H7 (cell line): ENCODE measurements at regions not wholly inside any gene's neighbourhood (a gene's known extent, or its start where the extent isn't known, plus 50 kb on each side); places are given as distances from the start of the nearest gene placed in this dataset.

ENCODE experiments used
- DNase-seq: peaks from one replicate; pipeline ENCODE4 v3.0.0; 2012
- H3K27me3 ChIP-seq: 2 replicates; pipeline ENCODE4 v1.6.0; 2011; ENCODE audit warnings: mild to moderate bottlenecking, low read length; ENCODE audit not compliant: control insufficient read depth, insufficient read depth
- H3K36me3 ChIP-seq: replicated peaks from 2 replicates; pipeline ENCODE4 v1.5.1; 2011; ENCODE audit warnings: low read length; ENCODE audit not compliant: control insufficient read depth, insufficient read depth
- H3K4me3 ChIP-seq: 2 replicates; pipeline ENCODE4 v1.5.1; 2011; ENCODE audit warnings: low read depth, mild to moderate bottlenecking, control low read depth, low read length, moderate library complexity; ENCODE audit not compliant: insufficient read depth

DNA sequence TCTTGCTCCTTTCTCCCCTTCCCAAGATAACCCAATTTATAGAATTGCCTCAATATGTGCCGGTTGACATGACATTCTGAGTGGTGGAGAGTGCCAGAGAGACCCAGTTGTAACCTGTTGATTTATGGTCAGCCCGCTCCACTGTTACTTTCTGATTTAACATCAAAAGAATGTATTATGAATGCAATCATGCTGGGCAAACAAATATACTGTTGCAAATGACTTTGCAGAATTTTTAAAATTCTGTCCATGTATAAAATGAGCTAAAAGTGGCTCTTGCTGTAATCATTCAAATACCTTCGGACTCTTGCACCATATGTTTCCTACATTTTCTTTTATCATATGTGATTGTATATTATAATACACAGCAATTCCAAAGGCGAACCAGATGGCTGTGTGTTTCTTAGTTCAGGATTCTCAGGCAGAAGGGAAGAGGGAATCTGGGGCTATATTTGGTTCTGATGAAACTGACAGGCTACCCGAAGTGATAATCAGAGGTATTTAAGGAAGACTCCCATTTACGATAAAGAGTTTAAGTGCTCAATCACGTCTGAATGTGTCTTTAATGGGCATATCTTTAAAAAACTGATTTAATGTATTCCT is 131.7 kb downstream of the CLCN4 start:
- no peaks in the 10 kb centered on the region for H3K36me3 ChIP-seq
- H3K4me3 ChIP-seq: no peak overlapping the region
- no peak for DNase-seq
- no peaks in the 10 kb centered on the region for H3K27me3 ChIP-seq

DNA sequence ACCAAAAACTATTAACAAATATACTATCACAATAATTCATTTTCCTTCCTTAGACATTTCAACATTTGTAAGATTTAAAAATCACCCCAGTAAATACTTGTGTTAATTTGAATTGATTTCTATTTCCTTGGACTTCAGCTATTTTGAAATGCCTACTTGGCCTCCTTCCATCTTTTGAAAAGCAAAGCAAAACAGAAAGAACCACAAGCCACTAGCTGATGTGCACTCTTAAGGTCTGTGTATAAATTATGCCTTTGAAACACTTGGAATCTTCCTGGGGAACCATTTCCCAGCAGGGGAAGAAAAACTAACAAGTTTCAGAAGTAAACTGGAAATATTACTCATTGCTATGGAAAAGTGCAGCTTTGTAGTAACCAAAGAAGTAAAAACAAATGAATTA is 139.8 kb downstream of the CLCN4 start:
- Histone ChIP-seq H3K4me3 (no peak overlapping the region), H3K27me3 (no peaks in the 10 kb centered on the region), H3K36me3 (no peaks in the 10 kb centered on the region)
- DNase-seq: no peak

DNA sequence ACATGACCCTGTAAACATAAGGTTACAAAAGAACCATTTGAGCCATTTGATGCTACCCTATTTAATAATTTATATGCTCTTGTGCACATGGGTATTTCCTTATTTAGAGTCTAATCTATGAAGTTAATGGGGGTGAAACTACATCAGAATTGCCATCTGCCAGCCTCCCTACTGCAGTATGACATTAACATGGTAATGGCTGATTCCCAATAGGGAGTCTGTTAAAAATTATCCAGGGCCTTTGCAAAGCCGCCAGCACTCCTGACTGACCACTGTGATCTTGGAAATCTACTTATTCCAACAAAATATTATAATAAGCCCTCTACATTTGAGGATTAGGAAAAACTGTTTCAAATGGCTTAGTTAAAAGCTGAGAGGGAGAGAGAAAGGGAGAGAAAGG is 153.7 kb downstream of the CLCN4 start:
- Histone ChIP-seq H3K27me3 (peaks cover 12% of the 10 kb centered on the region; the same call in 1 of the 2 replicates), H3K36me3 (no peaks in the 10 kb centered on the region), H3K4me3 (no peak overlapping the region)
- DNase-seq: peak; percentile 15

DNA sequence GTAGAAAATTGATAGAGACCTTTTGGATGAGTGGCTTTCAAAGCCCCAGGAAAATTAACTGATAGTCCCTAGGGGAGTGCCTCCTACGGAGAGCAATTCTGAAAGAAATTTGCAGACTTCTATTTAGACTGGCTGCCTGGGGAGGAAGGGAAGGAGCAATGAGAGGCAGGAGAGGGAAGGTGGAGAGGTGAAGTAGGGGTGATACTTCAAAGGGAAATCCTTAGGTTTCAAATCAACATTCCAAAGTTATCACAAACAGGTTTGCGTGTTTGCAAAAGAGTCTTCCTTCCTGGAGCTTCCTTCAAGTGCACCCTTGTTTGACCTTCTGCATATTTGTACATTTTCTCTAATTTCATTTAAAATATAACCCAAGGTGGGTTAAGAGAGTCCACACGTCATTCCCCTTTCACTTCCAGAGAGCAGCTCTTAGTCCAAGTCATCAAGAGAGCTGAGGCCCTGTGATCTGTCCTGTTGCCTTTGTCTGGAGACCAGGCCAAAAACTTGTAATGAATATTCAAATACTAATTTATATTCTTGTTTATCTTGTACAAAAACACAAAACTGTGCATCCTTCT is 157.8 kb downstream of the CLCN4 start:
- no peak for DNase-seq
- H3K36me3 ChIP-seq: no peaks in the 10 kb centered on the region
- H3K27me3 ChIP-seq: peaks cover 9% of the 10 kb centered on the region; the same call in 1 of the 2 replicates
- H3K4me3 ChIP-seq: no peak overlapping the region

DNA sequence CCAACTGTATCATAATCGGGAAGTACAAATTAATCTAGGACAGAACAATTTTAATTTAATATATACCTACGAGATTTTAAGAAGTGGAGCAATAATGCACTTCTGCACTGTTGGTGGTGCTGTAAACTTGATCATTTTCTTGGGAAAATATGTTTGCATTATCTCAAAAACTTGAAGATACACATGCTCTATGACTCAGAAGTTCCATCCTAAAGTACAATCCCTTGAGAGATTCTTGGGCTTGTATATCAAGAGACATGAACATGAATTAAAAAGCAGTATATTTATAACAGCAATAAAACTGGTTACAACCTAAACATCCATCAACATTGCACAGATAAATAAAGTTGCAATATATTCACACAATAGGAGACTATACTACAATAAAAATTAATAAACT is 168.8 kb downstream of the CLCN4 start:
- no peak overlapping the region for H3K4me3 ChIP-seq
- no peak for DNase-seq
- no peaks in the 10 kb centered on the region for H3K27me3 ChIP-seq
- no peaks in the 10 kb centered on the region for H3K36me3 ChIP-seq

DNA sequence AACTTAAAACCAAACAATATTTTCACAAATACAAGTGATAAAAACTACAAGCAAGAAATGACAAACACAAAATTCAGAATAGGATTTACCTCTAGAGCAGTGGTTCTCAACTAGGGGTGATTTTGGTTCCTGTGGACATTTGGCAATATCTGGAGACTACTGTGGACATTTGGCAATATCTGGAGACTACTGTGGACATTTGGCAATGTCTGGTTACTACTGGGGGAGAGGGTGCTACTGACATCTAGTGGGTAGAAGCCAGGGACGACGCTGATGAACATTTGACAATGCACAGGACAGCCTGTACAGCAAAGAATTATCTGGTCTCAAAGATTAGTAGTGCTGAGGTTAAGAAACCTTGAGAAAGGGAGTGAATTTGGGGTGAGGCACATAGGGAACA is 169.8 kb downstream of the CLCN4 start:
- DNase-seq: no peak

DNA sequence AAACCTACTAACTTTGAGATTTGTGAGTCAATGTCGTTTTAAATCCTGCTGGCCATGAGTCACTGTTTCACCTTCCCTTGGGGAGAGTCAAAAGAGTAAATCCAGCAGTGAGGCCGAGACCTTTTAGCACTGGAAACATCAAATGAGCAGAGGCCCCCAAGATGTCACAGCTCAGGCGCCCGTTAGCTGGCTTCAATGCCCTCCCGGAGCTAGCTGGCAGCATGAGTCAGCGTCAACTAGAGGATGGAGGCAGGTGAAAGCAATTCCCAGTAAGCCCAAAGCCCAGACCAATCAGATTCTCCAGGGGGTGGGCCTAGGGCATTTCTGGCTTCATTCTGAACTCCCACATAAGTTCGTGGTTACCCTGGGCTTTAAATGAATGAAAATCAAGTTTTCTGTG is 170.9 kb downstream of the CLCN4 start:
- Histone ChIP-seq H3K36me3 (no peaks in the 10 kb centered on the region), H3K27me3 (no peaks in the 10 kb centered on the region), H3K4me3 (no peak overlapping the region)
- DNase-seq: peak; percentile 46

More for the DNA sequence above, 169.8 kb downstream of the CLCN4 start:
- no peaks in the 10 kb centered on the region for H3K36me3 ChIP-seq
- H3K27me3 ChIP-seq: no peaks in the 10 kb centered on the region
- H3K4me3 ChIP-seq: no peak overlapping the region

DNA sequence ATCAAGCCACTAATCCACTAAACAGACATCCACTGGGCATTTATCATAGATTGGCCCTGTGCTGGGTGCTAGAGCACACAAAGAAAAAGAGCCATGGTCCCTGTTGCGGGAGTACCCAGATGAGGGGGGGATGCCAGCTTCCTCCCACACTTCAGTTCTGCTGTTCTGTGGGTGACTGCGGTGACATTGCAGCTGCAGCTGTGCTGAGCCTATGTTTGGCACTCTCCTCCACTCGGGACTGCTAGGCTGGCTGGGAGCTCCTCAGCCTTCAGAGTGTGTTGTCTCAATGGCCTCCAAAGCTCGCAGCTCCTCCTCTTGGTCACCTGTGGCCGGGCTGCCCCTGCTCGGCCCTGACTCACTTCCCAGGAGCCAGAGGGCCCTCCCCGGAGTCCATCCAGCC is 173.2 kb downstream of the CLCN4 start:
- no peak overlapping the region for H3K4me3 ChIP-seq
- H3K36me3 ChIP-seq: no peaks in the 10 kb centered on the region
- DNase-seq: no peak
- H3K27me3 ChIP-seq: no peaks in the 10 kb centered on the region

DNA sequence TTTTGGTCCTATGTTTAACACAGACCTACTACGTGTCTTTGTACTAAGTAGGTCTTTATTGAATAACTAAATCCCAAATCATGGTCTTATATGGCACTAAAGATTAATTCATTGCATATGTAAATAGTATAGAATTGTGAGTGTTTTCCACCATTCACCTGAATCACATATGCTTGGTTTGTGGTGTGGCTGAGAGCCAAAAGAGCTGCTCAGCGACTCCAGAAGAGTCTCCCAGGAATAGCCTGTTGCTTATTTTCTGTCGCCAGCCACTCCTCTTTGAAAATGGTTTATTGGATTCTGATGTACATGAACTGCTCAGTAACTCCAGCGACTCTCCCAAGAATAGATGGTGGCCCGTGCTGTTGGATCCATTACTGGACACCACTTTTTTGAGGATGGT is 184.5 kb downstream of the CLCN4 start:
- Histone ChIP-seq H3K36me3 (no peaks in the 10 kb centered on the region), H3K27me3 (no peaks in the 10 kb centered on the region), H3K4me3 (no peak overlapping the region)
- no peak for DNase-seq

DNA sequence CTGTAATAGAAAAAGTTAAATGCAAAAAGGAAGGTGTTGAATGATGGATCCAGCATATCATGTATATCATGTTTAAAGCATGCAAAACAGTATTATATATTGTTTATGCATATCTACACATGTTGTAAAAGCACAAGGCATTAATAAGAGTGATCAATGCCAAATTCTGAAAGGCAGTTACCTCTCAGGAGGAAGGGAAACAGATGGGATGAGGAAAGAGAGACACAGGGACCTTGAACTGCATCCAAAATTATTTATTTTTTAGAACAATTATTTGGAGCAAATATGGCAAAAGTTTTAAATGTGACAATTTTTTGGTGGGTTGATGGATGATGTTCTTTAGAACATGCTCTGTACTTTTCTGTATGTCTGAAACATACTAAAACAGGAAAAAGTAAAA is 193.4 kb downstream of the CLCN4 start:
- DNase-seq: no peak
- Histone ChIP-seq H3K27me3 (no peaks in the 10 kb centered on the region), H3K36me3 (no peaks in the 10 kb centered on the region), H3K4me3 (no peak overlapping the region)

DNA sequence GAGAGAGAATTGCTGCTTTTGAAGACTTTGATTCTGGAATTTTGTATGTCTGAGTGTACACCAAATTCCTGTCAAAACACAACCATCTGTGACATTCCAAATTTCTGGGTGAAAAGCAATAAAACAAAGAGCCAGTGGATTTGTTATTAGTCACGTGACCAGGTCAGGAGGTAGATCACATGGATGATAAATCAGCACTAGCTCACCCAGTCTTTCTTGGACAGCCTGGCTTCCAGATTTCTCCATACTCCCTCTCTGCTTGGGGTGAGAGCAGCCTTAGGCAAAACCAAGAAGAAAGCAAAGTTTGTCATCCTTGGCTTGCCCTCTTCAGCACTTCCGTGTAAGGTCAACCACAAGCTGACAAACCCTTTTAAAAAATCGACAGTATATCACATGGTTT is 194.2 kb downstream of the CLCN4 start:
- Histone ChIP-seq H3K4me3 (no peak overlapping the region), H3K27me3 (no peaks in the 10 kb centered on the region)
- DNase-seq: no peak

DNA sequence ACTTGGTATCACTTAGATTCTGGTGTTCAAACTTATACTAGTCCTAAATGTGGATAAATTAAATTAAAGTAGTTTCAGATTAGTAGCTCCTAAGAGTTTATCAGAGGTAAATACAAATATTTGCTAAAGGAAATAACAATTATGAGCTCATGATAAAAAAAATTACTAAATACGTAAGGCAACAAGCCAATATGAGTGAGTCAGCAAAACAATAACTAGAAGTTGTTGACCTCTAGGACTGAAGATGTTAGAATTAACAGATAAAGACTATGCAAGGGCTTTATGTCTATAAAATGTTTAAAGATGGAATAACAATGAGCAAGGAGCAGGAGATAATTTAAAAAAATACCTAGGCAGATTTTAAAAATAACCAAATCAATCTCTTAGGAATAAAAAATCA is 195.8 kb downstream of the CLCN4 start:
- Histone ChIP-seq H3K27me3 (no peaks in the 10 kb centered on the region), H3K4me3 (no peak overlapping the region), H3K36me3 (no peaks in the 10 kb centered on the region)
- no peak for DNase-seq

More for the DNA sequence above, 194.2 kb downstream of the CLCN4 start:
- H3K36me3 ChIP-seq: no peaks in the 10 kb centered on the region

DNA sequence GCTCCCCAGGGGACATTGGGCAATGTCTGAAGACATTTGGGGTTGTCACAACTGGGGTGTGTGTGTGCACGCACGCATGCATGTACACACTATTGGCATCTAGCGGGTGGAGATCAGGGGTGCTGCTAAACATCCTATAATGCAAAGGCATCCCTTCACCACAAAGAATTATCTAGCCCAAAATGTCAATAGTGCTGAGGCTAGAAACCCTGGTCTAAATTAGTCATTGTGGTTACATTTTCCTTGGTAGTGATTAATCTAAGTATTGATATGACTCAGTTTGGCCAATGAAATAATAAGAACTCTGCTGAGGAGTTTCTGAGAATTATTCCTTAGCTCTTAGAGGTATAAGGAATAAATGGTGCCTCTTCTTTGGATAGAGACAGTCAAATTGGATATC is 200.2 kb downstream of the CLCN4 start:
- no peak overlapping the region for H3K4me3 ChIP-seq
- no peak for DNase-seq
- no peaks in the 10 kb centered on the region for H3K27me3 ChIP-seq
- no peaks in the 10 kb centered on the region for H3K36me3 ChIP-seq

DNA sequence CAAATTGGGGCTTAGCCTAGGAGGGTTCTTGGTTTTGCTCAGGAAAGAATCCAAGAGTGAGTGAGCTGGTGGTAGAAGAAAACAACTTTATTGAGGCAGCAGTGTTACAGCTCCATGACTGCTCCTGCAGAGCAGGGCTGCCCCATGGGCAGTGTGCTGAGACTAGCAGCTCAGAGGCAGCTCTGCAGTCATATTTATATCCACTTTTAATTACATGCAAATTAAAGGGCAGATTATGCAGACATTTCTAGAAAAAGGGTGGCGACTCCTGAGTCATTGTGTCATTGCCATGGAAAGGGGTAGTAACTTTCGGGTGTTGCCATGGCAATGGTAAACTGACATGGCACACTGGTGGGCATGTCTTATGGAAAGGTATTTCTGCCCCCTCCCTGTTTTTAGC is 202.2 kb downstream of the CLCN4 start:
- H3K27me3 ChIP-seq: no peaks in the 10 kb centered on the region
- no peaks in the 10 kb centered on the region for H3K36me3 ChIP-seq
- no peak overlapping the region for H3K4me3 ChIP-seq
- DNase-seq: no peak

DNA sequence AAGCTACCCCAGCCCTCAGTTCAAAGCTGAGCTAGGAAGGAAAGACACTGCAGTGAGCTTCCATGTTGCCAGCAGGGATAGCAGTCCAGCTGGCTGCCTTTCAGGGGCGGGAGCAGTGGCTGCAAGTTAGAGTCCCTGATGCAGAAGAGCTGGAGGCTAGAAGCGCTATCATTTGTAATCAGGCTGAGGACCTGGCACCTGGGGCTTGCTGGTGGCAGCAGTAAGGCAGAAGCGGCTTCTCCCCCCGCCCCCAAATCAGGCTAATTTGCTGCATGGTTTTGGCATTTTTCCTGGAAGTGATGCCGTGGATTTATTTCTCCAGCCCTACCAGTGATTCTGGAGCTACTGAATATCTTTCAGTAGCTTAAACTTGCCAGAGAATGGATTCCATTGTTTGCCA is 203.3 kb downstream of the CLCN4 start:
- Histone ChIP-seq H3K4me3 (no peak overlapping the region), H3K36me3 (no peaks in the 10 kb centered on the region), H3K27me3 (no peaks in the 10 kb centered on the region)
- no peak for DNase-seq
